Lung (tissue), 11 donors: ENCODE measurements at regions not wholly inside any gene's neighbourhood (a gene's known extent, or its start where the extent isn't known, plus 50 kb on each side); places are given as distances from the start of the nearest gene placed in this dataset.
A peak's percentile ranks its signal among the peaks of the same experiment; 100 is the strongest.

ENCODE experiments used
- ATAC-seq: fragments of 200-7000 bp; cut with Tn5 transposase; one replicate; pipeline ENCODE4 v1.9.1; 2020; ENCODE audit warnings: moderate number of reproducible peaks; ENCODE audit not compliant: insufficient read depth, low FRiP score
- DNase-seq, 3 donors: peaks; one replicate each; pipeline ENCODE4 v3.0.0-alpha.2; 2013 to 2017
- H3K27ac ChIP-seq, 2 donors: one replicate each; pipeline ENCODE4 v1.5.1; 2013; ENCODE audit warnings: mild to moderate bottlenecking in 2 of 2, moderate library complexity in 2 of 2, control low read depth in 1 of 2, inconsistent platforms in 1 of 2, low read depth in 1 of 2, low read length in 1 of 2
- H3K27me3 ChIP-seq, 3 donors: one replicate each; pipeline ENCODE4 v1.5.1; 2013; ENCODE audit warnings: low read length in 2 of 3; ENCODE audit not compliant: control insufficient read depth in 3 of 3, insufficient read depth in 3 of 3
- H3K36me3 ChIP-seq, 4 donors: one replicate each; pipeline ENCODE4 v1.5.1; 2013; ENCODE audit warnings: low read length in 4 of 4, mild to moderate bottlenecking in 1 of 4, moderate library complexity in 1 of 4; ENCODE audit not compliant: control insufficient read depth in 4 of 4, insufficient read depth in 4 of 4
- H3K4me1 ChIP-seq, 5 donors: one replicate each; pipeline ENCODE4 v1.5.1; 2013; ENCODE audit warnings: low read length in 5 of 5, mild to moderate bottlenecking in 2 of 5, moderate library complexity in 1 of 5; ENCODE audit not compliant: control insufficient read depth in 5 of 5, insufficient read depth in 5 of 5
- H3K4me3 ChIP-seq: one replicate; pipeline ENCODE4 v1.5.1; 2013; ENCODE audit warnings: mild to moderate bottlenecking, control low read depth, moderate library complexity
- H3K9ac ChIP-seq, 2 donors: one replicate each; pipeline ENCODE4 v1.5.1; 2013; ENCODE audit warnings: low read length in 2 of 2, control low read depth in 1 of 2; ENCODE audit not compliant: insufficient read depth in 1 of 2
- H3K9me3 ChIP-seq, 4 donors: one replicate each; pipeline ENCODE4 v1.5.1; 2013; ENCODE audit warnings: low read length in 3 of 4, mild to moderate bottlenecking in 1 of 4, moderate library complexity in 1 of 4; ENCODE audit not compliant: control insufficient read depth in 4 of 4, insufficient read depth in 3 of 4
- CTCF ChIP-seq: IDR thresholded peaks from 2 replicates; pipeline ENCODE4 v1.5.1; 2012; ENCODE audit warnings: mild to moderate bottlenecking; ENCODE audit errors: control extremely low read depth, extremely low read depth
- WGBS, 2 donors: extraction: QIAGEN DNeasy Blood & Tissue Kit; methylation state at CpG; one replicate each; pipeline ENCODE4 v1.1.7; 2013; 5-methylcytosine and 5-hydroxymethylcytosine counted together
- donor health status: control.
- donor health status: control.
- donor health status: Bipolar disorder and iron deficiency.
- donor health status: healthy.
- donor health status: DM: yes; HTN: yes; CAD: no.

DNA sequence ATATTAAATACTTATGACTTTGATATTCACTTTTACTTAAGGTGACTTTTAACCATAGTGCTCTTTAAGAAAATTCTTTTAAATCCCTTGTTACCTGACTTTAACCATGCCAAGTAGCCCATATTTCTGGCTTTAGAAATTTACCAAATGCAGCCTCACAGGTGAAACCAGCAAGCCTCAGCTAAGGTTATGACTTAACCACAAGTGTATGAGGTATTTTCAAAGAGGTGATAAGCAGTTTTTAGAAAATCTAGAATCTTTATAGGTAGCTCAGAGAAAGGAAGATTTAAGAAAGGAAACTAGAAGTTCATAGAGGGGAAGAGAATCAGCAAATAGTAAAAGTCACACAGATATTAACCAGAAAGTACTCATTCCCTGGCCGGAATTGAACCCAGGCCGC lies 661.9 kb upstream of the GJE1 start:
- H3K36me3 ChIP-seq = no peaks in the 10 kb centered on the region
- peaks cover 0 to 8% (median 0%) of the 10 kb centered on the region in 4 donors for H3K9me3 ChIP-seq
- H3K27ac ChIP-seq = no peak overlapping the region
- H3K27me3 ChIP-seq = no peaks in the 10 kb centered on the region
- 94 to 99% methylated on average over 2 of the region's 2 CpGs for WGBS, 2 donors
- ATAC-seq = no peak
- DNase-seq = no peak
- no peak overlapping the region for H3K4me3 ChIP-seq
- no peak overlapping the region for H3K9ac ChIP-seq
- TF ChIP-seq CTCF = no peak
- H3K4me1 ChIP-seq = no peaks in the 10 kb centered on the region

- ATAC-seq (no peak), DNase-seq (no peak)
- Histone ChIP-seq H3K27me3 (no peaks in the 10 kb centered on the region), H3K4me1 (peaks cover 0 to 3% (median 0%) of the 10 kb centered on the region in 5 donors), H3K9me3 (peaks cover 0 to 3% (median 0%) of the 10 kb centered on the region in 4 donors), H3K27ac (no peak overlapping the region), H3K9ac (no peak overlapping the region), H3K4me3 (no peak overlapping the region), H3K36me3 (no peaks in the 10 kb centered on the region)
- no peak for TF ChIP-seq CTCF
Observed at GRCh38 chr6:141467881-141468280, 664.8 kb upstream of the GJE1 start.

- no peak for TF ChIP-seq CTCF
- Histone ChIP-seq H3K36me3 (no peaks in the 10 kb centered on the region), H3K9ac (no peak overlapping the region), H3K9me3 (peaks cover 0 to 3% (median 0%) of the 10 kb centered on the region in 4 donors), H3K4me1 (peaks cover 0 to 3% (median 0%) of the 10 kb centered on the region in 5 donors), H3K4me3 (no peak overlapping the region), H3K27me3 (no peaks in the 10 kb centered on the region), H3K27ac (peak overlapping the region in 1 of 2 donors; percentile 41)
- DNase-seq = no peak
- WGBS, 2 donors = 86 to 90% methylated on average over 1 of the region's 1 CpG
- no peak for ATAC-seq
Observed at GRCh38 chr6:141467041-141467440, 665.7 kb upstream of the GJE1 start.

- WGBS, 2 donors = 89 to 94% methylated on average over 2 of the region's 2 CpGs
- ATAC-seq (no peak), DNase-seq (no peak)
- Histone ChIP-seq H3K36me3 (no peaks in the 10 kb centered on the region), H3K9ac (no peak overlapping the region), H3K4me1 (peaks cover 0 to 5% (median 0%) of the 10 kb centered on the region in 5 donors), H3K4me3 (no peak overlapping the region), H3K9me3 (no peaks in the 10 kb centered on the region), H3K27me3 (no peaks in the 10 kb centered on the region), H3K27ac (peak overlapping the region in 1 of 2 donors; percentile 21)
- no peak for TF ChIP-seq CTCF
Observed at GRCh38 chr6:141464896-141465295, 667.8 kb upstream of the GJE1 start.
